MCF 10A (cell line): ENCODE measurements at regions not wholly inside any gene's neighbourhood (a gene's known extent, or its start where the extent isn't known, plus 50 kb on each side); places are given as distances from the start of the nearest gene placed in this dataset.

Source experiments
- BruUV-seq: library from RNA; stranded (reverse); fragments of 400-500 nt; replicated peaks from 2 replicates; lab custom pipeline; 2021; lab: Mats Ljungman, UMichigan
- CTCF ChIA-PET: fragments of 300-600 bp; sonication (Branson Sonifier 250); formaldehyde crosslinking; extraction: SDS; loops from one replicate; lab custom pipeline; 2021; ENCODE audit warnings: antibody characterized with exemption, inconsistent platforms; lab: Yijun Ruan, JAX
- POLR2A ChIA-PET: fragments of 300-600, 350-650 bp; sonication (Branson Sonifier 250); formaldehyde crosslinking; extraction: SDS; loops from one replicate; lab custom pipeline; 2020; ENCODE audit warnings: antibody characterized with exemption, inconsistent platforms; lab: Yijun Ruan, JAX
- DNase-seq: peaks from one replicate; pipeline ENCODE4 v3.0.0-alpha.2; 2018; ENCODE audit not compliant: unreplicated experiment
- H3K27ac Mint-ChIP-seq: one replicate; pipeline ENCODE4 v1.8.0; 2022; ENCODE audit warnings: mild to moderate bottlenecking, low read depth, mixed read lengths; ENCODE audit not compliant: unreplicated experiment
- H3K27me3 Mint-ChIP-seq: one replicate; pipeline ENCODE4 v1.8.0; 2022; ENCODE audit warnings: mixed read lengths; ENCODE audit not compliant: insufficient read depth, unreplicated experiment
- H3K36me3 Mint-ChIP-seq: one replicate; pipeline ENCODE4 v1.8.0; 2022; ENCODE audit warnings: mild to moderate bottlenecking, moderate library complexity, mixed read lengths; ENCODE audit not compliant: insufficient read depth, unreplicated experiment
- H3K4me1 Mint-ChIP-seq: one replicate; pipeline ENCODE4 v1.8.0; 2022; ENCODE audit warnings: mixed read lengths; ENCODE audit not compliant: insufficient read depth, unreplicated experiment
- H3K4me3 Mint-ChIP-seq: one replicate; pipeline ENCODE4 v1.8.0; 2022; ENCODE audit warnings: mild to moderate bottlenecking, moderate library complexity, mixed read lengths; ENCODE audit not compliant: unreplicated experiment
- H3K9me3 Mint-ChIP-seq: one replicate; pipeline ENCODE4 v1.8.0; 2022; ENCODE audit warnings: mixed read lengths; ENCODE audit not compliant: unreplicated experiment
- intact Hi-C: fragments of 100-400 bp; cut with micrococcal nuclease; formaldehyde crosslinking; loops from 2 replicates; pipeline ENCODE4 v1.14.1; 2022
- TF ChIP-seq, protein P1 (sequence below): fragments of 200-600 bp; IDR thresholded peaks from one replicate; pipeline ENCODE4 v1.8.0; 2022; ENCODE audit warnings: antibody characterized with exemption, mild to moderate bottlenecking; ENCODE audit not compliant: unreplicated experiment

DNA sequence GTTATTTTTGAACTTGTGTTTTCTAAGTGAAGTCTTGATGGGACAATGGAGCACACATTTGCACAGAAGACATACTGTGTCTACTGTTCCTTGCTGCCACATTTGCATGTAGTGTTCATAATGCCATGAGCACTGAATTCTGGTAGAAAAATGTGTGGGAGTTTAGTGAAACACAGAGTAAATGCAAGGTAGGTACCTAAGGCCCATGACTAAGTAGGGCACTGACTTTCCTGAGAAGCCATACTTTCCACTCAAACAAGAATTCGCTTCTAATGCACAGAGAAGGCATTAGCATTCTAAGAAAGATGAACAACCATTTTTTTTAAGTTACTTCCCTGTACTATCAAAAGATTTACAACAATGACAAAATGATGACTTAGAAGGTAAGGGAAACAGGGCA, 282.2 kb downstream of the MAN2A1 start:
- Mint-ChIP-seq H3K27me3 (no peaks in the 10 kb centered on the region), H3K36me3 (no peaks in the 10 kb centered on the region), H3K9me3 (no peaks in the 10 kb centered on the region), H3K4me1 (no peaks in the 10 kb centered on the region), H3K4me3 (no peak overlapping the region), H3K27ac (no peak overlapping the region)
- DNase-seq: no peak
- BruUV-seq: no TSS peak
- CTCF ChIA-PET: interaction anchor here (0.7 kb wide), 1 partner anchor 50 kb away, joined by 4 read pairs; no protein-coding TSS in a partner anchor
- TF ChIP-seq, protein P1, sequence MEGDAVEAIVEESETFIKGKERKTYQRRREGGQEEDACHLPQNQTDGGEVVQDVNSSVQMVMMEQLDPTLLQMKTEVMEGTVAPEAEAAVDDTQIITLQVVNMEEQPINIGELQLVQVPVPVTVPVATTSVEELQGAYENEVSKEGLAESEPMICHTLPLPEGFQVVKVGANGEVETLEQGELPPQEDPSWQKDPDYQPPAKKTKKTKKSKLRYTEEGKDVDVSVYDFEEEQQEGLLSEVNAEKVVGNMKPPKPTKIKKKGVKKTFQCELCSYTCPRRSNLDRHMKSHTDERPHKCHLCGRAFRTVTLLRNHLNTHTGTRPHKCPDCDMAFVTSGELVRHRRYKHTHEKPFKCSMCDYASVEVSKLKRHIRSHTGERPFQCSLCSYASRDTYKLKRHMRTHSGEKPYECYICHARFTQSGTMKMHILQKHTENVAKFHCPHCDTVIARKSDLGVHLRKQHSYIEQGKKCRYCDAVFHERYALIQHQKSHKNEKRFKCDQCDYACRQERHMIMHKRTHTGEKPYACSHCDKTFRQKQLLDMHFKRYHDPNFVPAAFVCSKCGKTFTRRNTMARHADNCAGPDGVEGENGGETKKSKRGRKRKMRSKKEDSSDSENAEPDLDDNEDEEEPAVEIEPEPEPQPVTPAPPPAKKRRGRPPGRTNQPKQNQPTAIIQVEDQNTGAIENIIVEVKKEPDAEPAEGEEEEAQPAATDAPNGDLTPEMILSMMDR: no peak
- POLR2A ChIA-PET: no interaction called here
- intact Hi-C loops: no loop called here

DNA sequence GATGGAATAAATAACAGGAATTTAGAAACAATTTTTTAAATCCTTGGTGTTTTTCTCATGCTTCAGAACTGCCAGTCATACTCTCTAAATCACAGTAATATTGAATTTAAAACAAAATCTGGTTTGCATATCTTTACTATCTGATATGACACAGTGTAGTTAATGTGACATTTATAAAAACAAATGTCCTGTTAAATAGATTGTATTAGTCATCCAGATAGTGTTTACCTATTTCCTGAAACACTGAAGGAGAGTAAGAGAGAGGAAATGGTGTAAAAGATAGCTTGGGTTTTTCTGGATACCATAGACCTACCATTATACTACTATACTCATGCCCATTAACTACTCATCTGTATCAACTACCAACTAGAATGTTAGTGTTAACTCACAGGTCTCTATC, 292.3 kb downstream of the MAN2A1 start:
- TF ChIP-seq, protein P1: no peak
- no TSS peak for BruUV-seq
- Mint-ChIP-seq H3K27ac (peak overlapping the region; percentile 49), H3K27me3 (no peaks in the 10 kb centered on the region), H3K4me1 (peaks cover under 1% of the 10 kb centered on the region), H3K9me3 (no peaks in the 10 kb centered on the region), H3K4me3 (no peak overlapping the region), H3K36me3 (no peaks in the 10 kb centered on the region)
- intact Hi-C loops: no loop called here
- CTCF ChIA-PET: no interaction called here
- POLR2A ChIA-PET: no interaction called here
- no peak for DNase-seq

DNA sequence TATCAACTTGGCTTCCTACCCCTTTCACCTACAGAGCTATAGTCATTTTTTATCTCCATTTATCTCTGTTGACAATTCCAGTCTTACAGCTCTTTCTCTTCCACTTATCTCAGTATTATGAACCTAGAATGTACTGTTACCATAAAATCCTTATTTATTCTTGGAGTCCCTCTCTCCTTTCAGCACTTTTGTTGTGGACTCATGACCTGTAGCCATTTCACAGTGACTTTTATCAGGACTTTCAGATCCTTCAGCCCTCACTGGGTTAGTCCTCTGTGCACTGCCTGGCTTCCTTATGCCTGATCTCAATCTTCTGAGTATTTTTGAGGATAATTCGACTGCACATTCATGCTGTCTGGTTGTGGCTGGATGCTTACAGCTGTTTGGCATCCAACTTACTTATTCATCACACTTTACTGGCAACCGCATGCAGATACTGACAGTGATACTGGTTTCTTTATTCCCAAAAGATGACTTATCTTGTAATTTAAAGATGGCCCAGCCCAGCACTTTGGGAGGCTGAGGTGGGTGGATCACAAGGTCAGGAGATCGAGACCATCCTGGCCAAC, 293.3 kb downstream of the MAN2A1 start:
- Mint-ChIP-seq H3K27me3 (no peaks in the 10 kb centered on the region), H3K27ac (no peak overlapping the region), H3K4me3 (no peak overlapping the region), H3K36me3 (no peaks in the 10 kb centered on the region), H3K9me3 (no peaks in the 10 kb centered on the region), H3K4me1 (peaks cover 11% of the 10 kb centered on the region)
- BruUV-seq: no TSS peak
- intact Hi-C loops: no loop called here
- ChIA-PET CTCF (no interaction called here), POLR2A (no interaction called here)
- TF ChIP-seq, protein P1: no peak
- DNase-seq: no peak

DNA sequence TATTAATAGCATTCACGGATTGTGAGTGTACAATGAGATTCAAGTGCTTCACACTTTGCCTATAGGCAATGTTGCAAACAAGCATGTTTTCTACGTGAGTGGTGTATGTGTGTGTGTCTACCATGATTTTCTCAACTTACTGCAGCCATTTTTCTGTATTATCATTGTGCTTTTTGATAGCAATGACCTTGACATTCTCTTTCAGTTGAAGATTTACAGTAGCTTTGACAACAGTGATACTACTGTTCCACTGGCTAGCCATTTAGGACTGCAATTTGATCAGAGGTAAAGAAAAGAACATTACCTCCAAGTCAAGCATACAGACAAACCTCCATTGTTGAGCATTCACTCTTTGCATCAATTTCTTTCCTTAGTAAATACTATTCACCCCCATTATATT, 297.0 kb downstream of the MAN2A1 start:
- Mint-ChIP-seq H3K27me3 (no peaks in the 10 kb centered on the region), H3K27ac (no peak overlapping the region), H3K36me3 (no peaks in the 10 kb centered on the region), H3K4me3 (no peak overlapping the region), H3K4me1 (peaks cover 17% of the 10 kb centered on the region), H3K9me3 (no peaks in the 10 kb centered on the region)
- intact Hi-C loops: no loop called here
- no peak for DNase-seq
- TF ChIP-seq, protein P1: no peak
- BruUV-seq: no TSS peak
- ChIA-PET POLR2A (no interaction called here), CTCF (no interaction called here)
